ENCODE measurements at regions not wholly inside any gene's neighbourhood (a gene's known extent, or its start where the extent isn't known, plus 50 kb on each side); places are given as distances from the start of the nearest gene placed in this dataset.
"Not testable (repeated sequence)": the region's sequence is repeated elsewhere in the genome, so short reads cannot be mapped to it uniquely, and the experiment has no call there.

GRCh38 chr12:78379065-78379464 lies 485.5 kb upstream of the SYT1 start:
- not testable (repeated sequence) for TF ChIP-seq CTCF (conservative IDR thresholded peaks at IDR 0.05; ENCODE audit: low read depth, low read length); SMC3 (IDR thresholded peaks at IDR 0.05; ENCODE audit: low read depth, low read length); CEBPB (IDR thresholded peaks at IDR 0.05; ENCODE audit: low read depth, low read length); POLR2A (IDR thresholded peaks at IDR 0.05; ENCODE audit: low read depth, low read length); RAD21 (IDR thresholded peaks at IDR 0.05; ENCODE audit: low read length); NFE2L2 (IDR thresholded peaks at IDR 0.05; ENCODE audit: low read depth, low read length); MXI1 (IDR thresholded peaks at IDR 0.05; ENCODE audit: borderline replicate concordance, low read depth, low read length); RFX5 (IDR thresholded peaks at IDR 0.05; ENCODE audit: low read depth, low read length); RCOR1 (IDR thresholded peaks at IDR 0.05; ENCODE audit: insufficient replicate concordance, low read length)
- TF ChIP-seq, protein P1, sequence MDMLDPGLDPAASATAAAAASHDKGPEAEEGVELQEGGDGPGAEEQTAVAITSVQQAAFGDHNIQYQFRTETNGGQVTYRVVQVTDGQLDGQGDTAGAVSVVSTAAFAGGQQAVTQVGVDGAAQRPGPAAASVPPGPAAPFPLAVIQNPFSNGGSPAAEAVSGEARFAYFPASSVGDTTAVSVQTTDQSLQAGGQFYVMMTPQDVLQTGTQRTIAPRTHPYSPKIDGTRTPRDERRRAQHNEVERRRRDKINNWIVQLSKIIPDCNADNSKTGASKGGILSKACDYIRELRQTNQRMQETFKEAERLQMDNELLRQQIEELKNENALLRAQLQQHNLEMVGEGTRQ (IDR thresholded peaks at IDR 0.05; ENCODE audit: low read depth, low read length) = not testable (repeated sequence)
